GM10266 (cell line): ENCODE measurements at regions not wholly inside any gene's neighbourhood (a gene's known extent, or its start where the extent isn't known, plus 50 kb on each side); places are given as distances from the start of the nearest gene placed in this dataset.

Experiments
- DNase-seq: peaks from one replicate; pipeline ENCODE4 v3.0.0; 2012; ENCODE audit errors: extremely low spot score
- TF ChIP-seq, protein P1 (sequence below): IDR thresholded peaks from 2 replicates; pipeline ENCODE4 v1.5.1; 2012; ENCODE audit warnings: mild to moderate bottlenecking, low read depth; ENCODE audit not compliant: control insufficient read depth, insufficient read depth; ENCODE audit errors: missing control alignments

GRCh38 chr14:71645656-71646055 is 286.6 kb upstream of the RGS6 start:
- DNase-seq, result no peak

DNA sequence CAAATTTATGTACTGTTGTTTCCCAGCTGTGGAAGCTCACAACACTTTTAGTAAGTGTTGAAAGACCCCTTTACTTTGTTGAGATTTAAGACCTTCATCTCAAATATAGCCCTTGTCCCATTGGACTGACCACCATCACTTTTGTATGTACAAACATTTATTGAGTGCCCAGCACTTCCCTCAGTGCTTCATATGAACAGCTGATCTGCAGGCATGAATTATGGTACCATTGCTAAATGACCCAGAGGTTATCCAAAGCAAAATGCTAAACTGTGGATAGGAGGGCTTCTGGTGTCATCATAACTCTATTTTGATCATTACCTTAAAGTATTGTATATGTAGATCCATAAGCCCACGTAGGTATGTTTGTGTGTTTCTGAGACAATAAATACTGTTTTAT is 285.7 kb upstream of the RGS6 start:
- TF ChIP-seq, protein P1, sequence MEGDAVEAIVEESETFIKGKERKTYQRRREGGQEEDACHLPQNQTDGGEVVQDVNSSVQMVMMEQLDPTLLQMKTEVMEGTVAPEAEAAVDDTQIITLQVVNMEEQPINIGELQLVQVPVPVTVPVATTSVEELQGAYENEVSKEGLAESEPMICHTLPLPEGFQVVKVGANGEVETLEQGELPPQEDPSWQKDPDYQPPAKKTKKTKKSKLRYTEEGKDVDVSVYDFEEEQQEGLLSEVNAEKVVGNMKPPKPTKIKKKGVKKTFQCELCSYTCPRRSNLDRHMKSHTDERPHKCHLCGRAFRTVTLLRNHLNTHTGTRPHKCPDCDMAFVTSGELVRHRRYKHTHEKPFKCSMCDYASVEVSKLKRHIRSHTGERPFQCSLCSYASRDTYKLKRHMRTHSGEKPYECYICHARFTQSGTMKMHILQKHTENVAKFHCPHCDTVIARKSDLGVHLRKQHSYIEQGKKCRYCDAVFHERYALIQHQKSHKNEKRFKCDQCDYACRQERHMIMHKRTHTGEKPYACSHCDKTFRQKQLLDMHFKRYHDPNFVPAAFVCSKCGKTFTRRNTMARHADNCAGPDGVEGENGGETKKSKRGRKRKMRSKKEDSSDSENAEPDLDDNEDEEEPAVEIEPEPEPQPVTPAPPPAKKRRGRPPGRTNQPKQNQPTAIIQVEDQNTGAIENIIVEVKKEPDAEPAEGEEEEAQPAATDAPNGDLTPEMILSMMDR, result no peak
- DNase-seq, result no peak

More at GRCh38 chr14:71645656-71646055, 286.6 kb upstream of the RGS6 start:
- TF ChIP-seq, protein P1, result no peak

- TF ChIP-seq, protein P1, result no peak
Measured at GRCh38 chr14:71647086-71647784, 285.0 kb upstream of the RGS6 start.

GRCh38 chr14:71648725-71649124 is 283.5 kb upstream of the RGS6 start:
- TF ChIP-seq, protein P1, result no peak
- DNase-seq, result no peak

More at GRCh38 chr14:71647086-71647784, 285.0 kb upstream of the RGS6 start:
- no peak for DNase-seq

DNA sequence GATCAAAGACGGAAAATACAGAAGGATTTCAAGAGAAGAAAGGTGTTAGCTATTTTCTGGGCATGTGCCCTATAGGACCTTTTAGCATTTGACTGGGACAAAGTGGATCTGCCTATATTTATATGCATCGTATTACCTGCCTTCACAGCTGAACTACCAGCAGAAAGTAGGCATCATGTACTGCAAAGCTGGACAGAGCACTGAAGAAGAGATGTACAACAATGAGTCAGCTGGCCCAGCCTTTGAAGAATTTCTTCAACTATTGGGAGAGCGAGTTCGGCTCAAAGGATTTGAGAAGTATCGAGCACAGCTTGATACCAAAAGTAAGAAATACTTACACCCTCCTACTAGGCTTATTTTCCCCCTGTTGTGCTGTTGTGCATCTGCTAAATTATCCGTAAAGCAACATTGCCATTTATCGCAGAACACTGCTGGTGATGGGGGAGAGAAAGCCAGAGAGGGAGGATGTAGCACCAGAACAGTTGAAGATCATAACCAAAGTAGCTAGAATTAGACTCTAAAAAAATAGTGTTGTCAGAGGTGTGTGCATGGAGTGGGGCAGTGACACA is 282.0 kb upstream of the RGS6 start:
- TF ChIP-seq, protein P1, result no peak
- no peak for DNase-seq

GRCh38 chr14:71651228-71651627 is 281.0 kb upstream of the RGS6 start:
- TF ChIP-seq, protein P1, result no peak
- no peak for DNase-seq

DNA sequence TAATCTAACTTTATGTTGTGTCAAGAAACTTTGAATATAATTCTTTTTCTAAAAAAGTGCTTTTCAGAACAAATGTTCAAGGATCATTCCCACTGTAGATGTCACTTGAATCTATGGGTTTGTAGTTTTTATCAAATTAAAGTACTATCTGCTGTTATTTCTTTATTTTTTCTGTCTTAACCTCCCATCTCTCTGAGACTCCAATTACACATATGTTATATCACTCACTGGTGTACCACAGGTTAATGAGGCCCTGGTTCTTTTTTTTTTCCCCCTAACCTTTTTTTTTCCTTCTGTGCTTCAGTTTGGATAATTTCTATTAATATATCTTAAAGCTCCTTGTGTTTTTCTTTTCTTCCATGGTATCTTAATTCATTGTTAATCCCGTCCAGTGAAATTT is 279.9 kb upstream of the RGS6 start:
- DNase-seq, result no peak

More for the DNA sequence above, 279.9 kb upstream of the RGS6 start:
- TF ChIP-seq, protein P1, result no peak
